CD14-positive monocyte (primary cell): ENCODE measurements at regions not wholly inside any gene's neighbourhood (a gene's known extent, or its start where the extent isn't known, plus 50 kb on each side); places are given as distances from the start of the nearest gene placed in this dataset.
A peak's percentile ranks its signal among the peaks of the same experiment; 100 is the strongest.

ENCODE experiments used
- DNase-seq, 3 donors: peaks; one replicate each; pipeline ENCODE4 v3.0.0-alpha.2; 2011 to 2022
- H2AFZ ChIP-seq: 2 replicates; pipeline ENCODE4 v1.6.0; 2012; ENCODE audit warnings: mild to moderate bottlenecking, low read depth, low read length, inconsistent platforms; ENCODE audit not compliant: insufficient read depth, poor library complexity, severe bottlenecking
- H3K27ac ChIP-seq, 2 donors: 1 replicate in 1 of 2; 2 replicates in 1 of 2; pipeline ENCODE4 v1.5.1; 2012 to 2013; ENCODE audit warnings: low read length in 2 of 2, control low read depth in 1 of 2, inconsistent platforms in 1 of 2, low read depth in 1 of 2, mild to moderate bottlenecking in 1 of 2
- H3K27me3 ChIP-seq, 2 donors: one replicate each; pipeline versions ENCODE4 v1.6.0 to v1.6.1; 2011 to 2013; ENCODE audit warnings: low read length in 2 of 2; ENCODE audit not compliant: control insufficient read depth in 2 of 2, insufficient read depth in 2 of 2
- H3K36me3 ChIP-seq, 2 donors: replicated peaks in 1 of 2; 1 replicate in 1 of 2; 2 replicates in 1 of 2; pipeline versions ENCODE4 v1.5.1 to v1.6.1; 2012 to 2013; ENCODE audit warnings: low read length in 2 of 2, control low read depth in 1 of 2, inconsistent platforms in 1 of 2, mild to moderate bottlenecking in 1 of 2; ENCODE audit not compliant: insufficient read depth in 2 of 2, control insufficient read depth in 1 of 2
- H3K4me1 ChIP-seq, 2 donors: 1 replicate in 1 of 2; 2 replicates in 1 of 2; pipeline versions ENCODE4 v1.5.1 to v1.6.1; 2012 to 2013; ENCODE audit warnings: low read length in 2 of 2, control low read depth in 1 of 2, inconsistent platforms in 1 of 2, mild to moderate bottlenecking in 1 of 2, moderate library complexity in 1 of 2; ENCODE audit not compliant: insufficient read depth in 2 of 2, control insufficient read depth in 1 of 2
- H3K4me2 ChIP-seq: replicated peaks from 2 replicates; pipeline ENCODE3; 2012; ENCODE audit warnings: low read length, moderate library complexity, mild to moderate bottlenecking; ENCODE audit not compliant: poor library complexity, severe bottlenecking; ENCODE audit errors: extremely low read depth
- H3K4me3 ChIP-seq, 3 experiments: fragments of 200-600 bp in 1 of 3; sonication (generic) in 1 of 3; replicated peaks in 1 of 3; 1 replicate in 2 of 3; 2 replicates in 1 of 3; pipeline ENCODE4 v1.5.1; 2011 to 2013; ENCODE audit warnings: low read length in 3 of 3, mild to moderate bottlenecking in 3 of 3, control low read depth in 2 of 3, low read depth in 2 of 3, inconsistent platforms in 1 of 3, moderate library complexity in 1 of 3
- H3K79me2 ChIP-seq: 2 replicates; pipeline ENCODE4 v1.6.0; 2012; ENCODE audit warnings: mild to moderate bottlenecking, control low read depth, inconsistent platforms, low read length, moderate library complexity; ENCODE audit not compliant: insufficient read depth
- H3K9ac ChIP-seq: 2 replicates; pipeline ENCODE4 v1.6.0; 2017; ENCODE audit warnings: low read length, mild to moderate bottlenecking; ENCODE audit not compliant: insufficient read depth, poor library complexity, severe bottlenecking
- H3K9me3 ChIP-seq, 2 donors: replicated peaks in 1 of 2; 1 replicate in 1 of 2; 2 replicates in 1 of 2; pipeline versions ENCODE4 v1.5.1 to v1.6.1; 2012 to 2013; ENCODE audit warnings: low read length in 2 of 2, control low read depth in 1 of 2; ENCODE audit not compliant: control insufficient read depth in 1 of 2, insufficient read depth in 1 of 2
- H4K20me1 ChIP-seq: 2 replicates; pipeline ENCODE4 v1.6.0; 2012; ENCODE audit warnings: mild to moderate bottlenecking, low read length, control low read depth, moderate library complexity; ENCODE audit not compliant: insufficient read depth
- H3K27ac Mint-ChIP-seq, 7 donors: one replicate each; pipeline ENCODE4 v1.8.0; 2020; ENCODE audit warnings: mild to moderate bottlenecking in 7 of 7, mixed read lengths in 7 of 7, moderate library complexity in 6 of 7, inconsistent platforms in 2 of 7
- H3K27me3 Mint-ChIP-seq, 3 donors: one replicate each; pipeline ENCODE4 v1.8.0; 2021 to 2022; ENCODE audit warnings: low read depth in 3 of 3, mild to moderate bottlenecking in 3 of 3, mixed read lengths in 3 of 3, moderate library complexity in 3 of 3, inconsistent platforms in 1 of 3
- H3K36me3 Mint-ChIP-seq, 2 donors: one replicate each; pipeline ENCODE4 v1.8.0; 2020; ENCODE audit warnings: mixed read lengths in 2 of 2, inconsistent platforms in 1 of 2, mild to moderate bottlenecking in 1 of 2
- H3K4me1 Mint-ChIP-seq: one replicate; pipeline ENCODE4 v1.8.0; 2020; ENCODE audit warnings: mild to moderate bottlenecking, mixed read lengths
- H3K4me3 Mint-ChIP-seq, 2 donors: one replicate each; pipeline ENCODE4 v1.8.0; 2020; ENCODE audit warnings: mild to moderate bottlenecking in 2 of 2, mixed read lengths in 2 of 2, moderate library complexity in 1 of 2
- H3K9me3 Mint-ChIP-seq, 7 donors: one replicate each; pipeline ENCODE4 v1.8.0; 2020 to 2022; ENCODE audit warnings: mixed read lengths in 7 of 7, mild to moderate bottlenecking in 6 of 7, moderate library complexity in 6 of 7, inconsistent platforms in 2 of 7
- CTCF ChIP-seq: fragments of 200-600 bp; IDR thresholded peaks from one replicate; pipeline ENCODE4 v1.8.0; 2022; ENCODE audit warnings: antibody characterized with exemption, mild to moderate bottlenecking
- WGBS: methylation state at CpG from one replicate; pipeline ENCODE4 v1.1.5; 2013; ENCODE audit warnings: missing lambda C conversion rate; ENCODE audit not compliant: insufficient coverage; 5-methylcytosine and 5-hydroxymethylcytosine counted together
- intact Hi-C, 2 donors: fragments of 100-400 bp; cut with micrococcal nuclease; formaldehyde crosslinking; loops; one replicate each; pipeline versions ENCODE4 v1.15.0 to v1.15.1; 2023

- Mint-ChIP-seq H3K9me3 (no peaks in the 10 kb centered on the region), H3K36me3 (no peaks in the 10 kb centered on the region), H3K27me3 (peaks cover 1 to 5% (median 5%) of the 10 kb centered on the region in 3 donors), H3K4me3 (no peak overlapping the region), H3K4me1 (no peaks in the 10 kb centered on the region), H3K27ac (no peak overlapping the region)
- DNase-seq: no peak
- no peaks in the 10 kb centered on the region for H3K9me3 ChIP-seq
- no peaks in the 10 kb centered on the region for H3K79me2 ChIP-seq
- H3K27me3 ChIP-seq: no peaks in the 10 kb centered on the region
- H3K4me1 ChIP-seq: no peaks in the 10 kb centered on the region
- no peak overlapping the region for H2AFZ ChIP-seq
- no peak overlapping the region for H3K9ac ChIP-seq
- TF ChIP-seq CTCF: no peak
- intact Hi-C loops: loop anchor here (5.0 to 10.0 kb wide), 2 partner anchors 343 to 346 kb away; no protein-coding TSS in a partner anchor
- H3K36me3 ChIP-seq: no peaks in the 10 kb centered on the region
- H4K20me1 ChIP-seq: no peaks in the 10 kb centered on the region
- H3K4me3 ChIP-seq: no peak overlapping the region
- no peak overlapping the region for H3K27ac ChIP-seq
- WGBS: 93% methylated on average over 2 of the region's 4 CpGs
- H3K4me2 ChIP-seq: no peak overlapping the region
These were observed 217.1 kb upstream of the ZMIZ1 start for GRCh38 chr10:78851647-78852046.

GRCh38 chr10:78852466-78853240 is 216.1 kb upstream of the ZMIZ1 start:
- Histone ChIP-seq H3K9me3 (no peaks in the 10 kb centered on the region), H3K4me2 (no peak overlapping the region), H3K4me3 (no peak overlapping the region), H3K4me1 (no peaks in the 10 kb centered on the region), H2AFZ (no peak overlapping the region), H4K20me1 (no peaks in the 10 kb centered on the region), H3K9ac (no peak overlapping the region), H3K27ac (no peak overlapping the region), H3K27me3 (no peaks in the 10 kb centered on the region), H3K79me2 (no peaks in the 10 kb centered on the region), H3K36me3 (no peaks in the 10 kb centered on the region)
- Mint-ChIP-seq H3K27me3 (peaks cover 1 to 5% (median 5%) of the 10 kb centered on the region in 3 donors), H3K4me1 (no peaks in the 10 kb centered on the region), H3K9me3 (no peaks in the 10 kb centered on the region), H3K4me3 (no peak overlapping the region), H3K27ac (no peak overlapping the region), H3K36me3 (no peaks in the 10 kb centered on the region)
- intact Hi-C loops: loop anchor here (5.0 to 10.0 kb wide), 2 partner anchors 342 to 345 kb away; no protein-coding TSS in a partner anchor
- WGBS: 86% methylated on average over 7 of the region's 9 CpGs
- peak in 2 of 3 donors; percentile 17 to 18 for DNase-seq
- TF ChIP-seq CTCF: peak; percentile 28
